Osteoblast (primary cell): ENCODE measurements at regions not wholly inside any gene's neighbourhood (a gene's known extent, or its start where the extent isn't known, plus 50 kb on each side); places are given as distances from the start of the nearest gene placed in this dataset.

Source experiments
- DNase-seq: peaks from one replicate; pipeline ENCODE4 v3.0.0; 2011; ENCODE audit warnings: low spot score, mixed read lengths; ENCODE audit not compliant: insufficient read length; ENCODE audit errors: missing footprints
- H2AFZ ChIP-seq: 2 replicates; pipeline ENCODE4 v1.6.0; 2011; ENCODE audit warnings: mild to moderate bottlenecking, low read length
- H3K27ac ChIP-seq: 2 replicates; pipeline ENCODE4 v1.5.1; 2011; ENCODE audit warnings: mild to moderate bottlenecking, low read depth, low read length, moderate library complexity
- H3K27me3 ChIP-seq: 2 replicates; pipeline ENCODE4 v1.6.0; 2012; ENCODE audit warnings: mild to moderate bottlenecking, control low read depth, inconsistent platforms, low read length, moderate library complexity; ENCODE audit not compliant: insufficient read depth
- H3K36me3 ChIP-seq: 2 replicates; pipeline ENCODE4 v1.5.1; 2011; ENCODE audit warnings: mild to moderate bottlenecking, low read length, control low read depth, moderate library complexity; ENCODE audit not compliant: insufficient read depth
- H3K4me1 ChIP-seq: 2 replicates; pipeline ENCODE4 v1.5.1; 2011; ENCODE audit warnings: mild to moderate bottlenecking, low read length, control low read depth, moderate library complexity; ENCODE audit not compliant: insufficient read depth
- H3K4me2 ChIP-seq: 2 replicates; pipeline ENCODE4 v1.6.0; 2011; ENCODE audit warnings: mild to moderate bottlenecking, low read length; ENCODE audit not compliant: insufficient read depth
- H3K4me3 ChIP-seq: fragments of 200-600 bp; sonication (generic); 3 replicates; pipeline ENCODE4 v1.5.1; 2012; ENCODE audit warnings: mild to moderate bottlenecking, low read length, inconsistent platforms; ENCODE audit not compliant: insufficient read depth
- H3K79me2 ChIP-seq: 2 replicates; pipeline ENCODE4 v1.6.0; 2012; ENCODE audit warnings: mild to moderate bottlenecking, low read length, control low read depth, inconsistent platforms; ENCODE audit not compliant: insufficient read depth
- H3K9me3 ChIP-seq: 2 replicates; pipeline ENCODE4 v1.5.1; 2011; ENCODE audit warnings: low read depth, low read length, control low read depth
- H4K20me1 ChIP-seq: 2 replicates; pipeline ENCODE4 v1.6.0; 2012; ENCODE audit warnings: mild to moderate bottlenecking, low read length, control low read depth; ENCODE audit not compliant: insufficient read depth
- TF ChIP-seq, protein P1 (sequence below): IDR thresholded peaks from 2 replicates; pipeline ENCODE4 v1.5.1; 2011; ENCODE audit warnings: mild to moderate bottlenecking, low read depth, low read length, moderate library complexity; ENCODE audit errors: extremely low read depth

DNA sequence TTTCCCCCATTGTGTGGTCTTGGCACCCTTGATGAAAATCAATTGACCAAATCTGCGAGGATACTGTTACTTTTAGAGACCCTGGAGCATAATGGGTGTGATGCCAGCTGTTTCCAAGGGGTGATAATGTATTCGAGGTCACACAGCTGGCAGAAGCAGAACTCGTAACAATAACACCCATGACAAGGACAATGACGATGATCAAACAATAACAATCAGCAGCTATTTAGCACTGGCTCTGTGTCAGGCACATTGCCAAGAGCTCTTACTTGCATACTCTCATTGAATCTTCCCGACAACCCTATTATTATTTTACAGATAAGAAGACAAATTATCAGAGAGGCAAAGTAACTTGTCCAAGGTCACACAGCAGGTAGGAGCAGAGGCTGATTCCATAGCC is 223.7 kb upstream of the MSX2 start:
- no peaks in the 10 kb centered on the region for H3K27me3 ChIP-seq
- H2AFZ ChIP-seq = no peak overlapping the region
- no peak overlapping the region for H3K4me2 ChIP-seq
- no peaks in the 10 kb centered on the region for H3K9me3 ChIP-seq
- TF ChIP-seq, protein P1, sequence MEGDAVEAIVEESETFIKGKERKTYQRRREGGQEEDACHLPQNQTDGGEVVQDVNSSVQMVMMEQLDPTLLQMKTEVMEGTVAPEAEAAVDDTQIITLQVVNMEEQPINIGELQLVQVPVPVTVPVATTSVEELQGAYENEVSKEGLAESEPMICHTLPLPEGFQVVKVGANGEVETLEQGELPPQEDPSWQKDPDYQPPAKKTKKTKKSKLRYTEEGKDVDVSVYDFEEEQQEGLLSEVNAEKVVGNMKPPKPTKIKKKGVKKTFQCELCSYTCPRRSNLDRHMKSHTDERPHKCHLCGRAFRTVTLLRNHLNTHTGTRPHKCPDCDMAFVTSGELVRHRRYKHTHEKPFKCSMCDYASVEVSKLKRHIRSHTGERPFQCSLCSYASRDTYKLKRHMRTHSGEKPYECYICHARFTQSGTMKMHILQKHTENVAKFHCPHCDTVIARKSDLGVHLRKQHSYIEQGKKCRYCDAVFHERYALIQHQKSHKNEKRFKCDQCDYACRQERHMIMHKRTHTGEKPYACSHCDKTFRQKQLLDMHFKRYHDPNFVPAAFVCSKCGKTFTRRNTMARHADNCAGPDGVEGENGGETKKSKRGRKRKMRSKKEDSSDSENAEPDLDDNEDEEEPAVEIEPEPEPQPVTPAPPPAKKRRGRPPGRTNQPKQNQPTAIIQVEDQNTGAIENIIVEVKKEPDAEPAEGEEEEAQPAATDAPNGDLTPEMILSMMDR = no peak
- no peak overlapping the region for H3K27ac ChIP-seq
- peaks cover 18% of the 10 kb centered on the region for H3K4me1 ChIP-seq
- no peak for DNase-seq
- no peaks in the 10 kb centered on the region for H4K20me1 ChIP-seq
- H3K36me3 ChIP-seq = no peaks in the 10 kb centered on the region
- H3K4me3 ChIP-seq = no peak overlapping the region
- H3K79me2 ChIP-seq = no peaks in the 10 kb centered on the region

DNA sequence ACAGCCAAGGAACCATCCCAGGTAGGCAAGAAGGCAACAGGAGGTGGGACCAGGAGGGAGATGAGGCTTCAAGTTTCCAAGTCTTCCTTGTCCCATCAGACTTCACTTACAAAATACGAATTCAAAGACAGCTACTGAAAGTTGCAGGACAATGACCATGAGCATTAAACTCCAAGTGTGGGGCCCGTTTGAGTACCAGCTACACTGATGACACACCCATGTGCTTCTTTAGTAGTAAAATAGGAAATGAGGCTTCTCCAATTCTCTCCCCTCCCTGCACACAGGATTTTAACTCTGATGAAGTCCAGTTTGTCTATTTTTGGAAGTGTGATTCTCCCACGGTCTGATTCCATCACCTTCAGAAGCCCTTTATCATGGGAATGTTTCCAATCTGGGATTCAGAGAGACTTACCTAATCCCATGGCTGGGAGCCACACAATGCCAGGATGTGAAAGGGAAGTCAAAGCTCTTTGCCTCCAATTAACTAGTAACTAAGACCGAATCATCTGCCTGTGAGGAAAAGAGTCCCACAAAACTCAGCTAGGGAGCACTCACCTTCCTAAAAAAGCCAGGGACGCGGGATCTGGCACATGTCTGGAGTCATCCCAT is 222.8 kb upstream of the MSX2 start:
- DNase-seq = peak; percentile 71
- Histone ChIP-seq H3K27me3 (no peaks in the 10 kb centered on the region), H4K20me1 (no peaks in the 10 kb centered on the region), H3K27ac (no peak overlapping the region), H3K79me2 (no peaks in the 10 kb centered on the region), H3K4me3 (no peak overlapping the region), H2AFZ (no peak overlapping the region), H3K9me3 (no peaks in the 10 kb centered on the region), H3K4me2 (no peak overlapping the region), H3K4me1 (peaks cover 18% of the 10 kb centered on the region), H3K36me3 (no peaks in the 10 kb centered on the region)
- TF ChIP-seq, protein P1 = no peak

DNA sequence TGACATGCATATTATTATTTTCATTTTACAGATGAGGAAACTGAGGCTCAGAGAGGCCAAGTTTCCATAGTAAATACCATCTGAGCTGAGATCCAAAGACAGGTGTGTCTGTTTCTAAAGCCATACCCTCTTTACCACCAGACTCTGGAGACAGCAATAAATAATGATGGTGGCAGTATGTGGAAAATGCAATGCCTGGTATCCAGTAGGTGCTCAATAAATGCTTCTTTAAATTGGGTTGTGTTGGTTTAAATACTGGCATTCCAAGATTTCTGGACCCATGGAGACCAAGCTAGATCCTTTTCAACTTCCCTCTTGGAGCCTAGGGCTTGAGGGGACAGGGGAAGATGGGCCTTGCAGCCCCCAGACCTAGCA is 221.3 kb upstream of the MSX2 start:
- Histone ChIP-seq H3K36me3 (no peaks in the 10 kb centered on the region), H2AFZ (no peak overlapping the region), H3K27ac (peak overlapping the region; percentile 34), H3K27me3 (no peaks in the 10 kb centered on the region), H3K79me2 (no peaks in the 10 kb centered on the region), H4K20me1 (no peaks in the 10 kb centered on the region), H3K4me2 (peak overlapping the region; percentile 60), H3K9me3 (no peaks in the 10 kb centered on the region), H3K4me3 (no peak overlapping the region), H3K4me1 (peaks cover 18% of the 10 kb centered on the region)
- no peak for DNase-seq
- TF ChIP-seq, protein P1 = no peak

DNA sequence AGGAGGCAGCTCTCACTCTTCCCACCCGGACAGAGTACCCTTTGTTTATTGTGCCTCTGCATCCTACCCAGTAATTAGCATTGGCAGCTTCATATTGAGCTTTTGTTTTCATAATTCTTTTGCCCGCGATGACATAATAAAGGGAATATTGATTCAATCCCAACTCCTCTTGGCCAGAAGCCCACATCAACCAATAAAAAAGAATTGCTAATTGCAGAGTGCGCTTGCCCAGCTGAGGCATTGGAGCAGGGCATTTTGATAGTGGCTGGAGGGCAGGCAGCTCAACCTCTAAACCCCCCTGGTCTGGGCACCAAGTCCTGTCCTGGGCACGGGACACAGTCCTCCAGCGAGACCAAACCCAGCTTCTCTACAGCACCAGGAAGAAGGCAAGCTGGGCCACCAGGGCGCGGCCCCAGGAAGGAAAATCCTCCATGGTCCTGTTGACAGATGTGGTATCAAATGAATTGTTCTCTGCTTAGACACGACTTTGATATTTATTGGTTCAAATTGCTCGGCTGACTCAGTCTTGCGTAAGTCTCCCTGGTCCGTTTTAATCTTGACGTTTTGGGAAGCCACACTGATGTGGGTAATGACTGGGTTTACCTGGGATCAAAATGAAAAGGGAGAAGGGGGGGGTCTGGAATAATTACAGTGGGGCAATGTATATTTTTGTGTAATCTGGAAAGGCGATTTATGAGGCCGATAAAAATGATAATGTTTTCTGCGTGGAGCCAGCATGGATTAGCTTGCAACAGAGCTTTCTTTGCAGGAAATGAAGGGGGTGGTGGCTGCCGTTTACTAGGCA is 220.7 kb upstream of the MSX2 start:
- Histone ChIP-seq H3K36me3 (no peaks in the 10 kb centered on the region), H2AFZ (no peak overlapping the region), H3K27me3 (no peaks in the 10 kb centered on the region), H3K79me2 (no peaks in the 10 kb centered on the region), H3K9me3 (no peaks in the 10 kb centered on the region), H3K4me2 (peak overlapping the region; percentile 60), H3K27ac (peak overlapping the region; percentile 34), H3K4me1 (peaks cover 18% of the 10 kb centered on the region), H3K4me3 (peak overlapping the region; percentile 34), H4K20me1 (no peaks in the 10 kb centered on the region)
- TF ChIP-seq, protein P1 = no peak
- no peak for DNase-seq
